Lower leg skin (tissue), 4 donors: ENCODE measurements at regions not wholly inside any gene's neighbourhood (a gene's known extent, or its start where the extent isn't known, plus 50 kb on each side); places are given as distances from the start of the nearest gene placed in this dataset.

Source experiments
- DNase-seq, 2 donors: peaks; one replicate each; pipeline ENCODE4 v3.0.0-alpha.2; 2019; ENCODE audit warnings: low spot score in 2 of 2
- H3K4me3 ChIP-seq: fragments of 200-600 bp; sonication (generic); 2 replicates; pipeline ENCODE4 v1.5.1; 2017; ENCODE audit warnings: mild to moderate bottlenecking, low read depth; ENCODE audit not compliant: poor library complexity, severe bottlenecking
- POLR2A ChIP-seq, 2 donors: fragments of 450-650 bp; IDR thresholded peaks; one replicate each; pipeline ENCODE4 v1.6.1; 2016 to 2017; ENCODE audit warnings: antibody characterized with exemption in 2 of 2, mild to moderate bottlenecking in 1 of 2, moderate library complexity in 1 of 2
- WGBS, 2 donors: methylation state at CpG; one replicate each; pipeline ENCODE4 v1.1.5; 2018; 5-methylcytosine and 5-hydroxymethylcytosine counted together
- intact Hi-C: fragments of 100-400 bp; cut with DNase I; formaldehyde crosslinking; loops from one replicate; pipeline ENCODE4 v1.15.0; 2023; ENCODE audit warnings: low total_unique reads
- TF ChIP-seq, protein P1 (sequence below), 3 donors: fragments of 450-650 bp; IDR thresholded peaks; one replicate each; pipeline ENCODE4 v1.5.1; 2016; ENCODE audit warnings: antibody characterized with exemption in 3 of 3, mild to moderate bottlenecking in 3 of 3, moderate library complexity in 2 of 3

DNA sequence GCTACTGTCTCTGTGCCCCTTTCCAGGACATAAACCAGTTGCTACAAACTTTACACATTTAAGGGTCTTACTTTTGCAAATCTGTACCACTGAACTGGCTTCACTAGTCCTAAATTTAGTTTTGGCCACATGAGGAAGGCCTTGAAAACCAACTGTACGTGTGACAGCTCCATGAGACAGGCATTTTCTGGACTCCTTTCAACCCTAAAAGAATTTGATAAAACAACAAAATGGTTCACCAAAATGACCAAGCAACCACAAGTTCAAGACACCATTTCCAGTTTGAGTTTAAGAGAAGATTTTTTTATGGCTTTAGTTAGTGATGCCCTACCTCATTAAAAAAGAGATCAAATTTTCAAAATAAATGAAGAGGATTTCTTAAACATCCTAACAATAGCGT lies 246.4 kb downstream of the ZNF674 start:
- WGBS, 2 donors = 71 to 89% methylated on average over 2 of the region's 2 CpGs
- DNase-seq = no peak
- H3K4me3 ChIP-seq = no peak overlapping the region
- intact Hi-C loops = no loop called here
- TF ChIP-seq, protein P1, sequence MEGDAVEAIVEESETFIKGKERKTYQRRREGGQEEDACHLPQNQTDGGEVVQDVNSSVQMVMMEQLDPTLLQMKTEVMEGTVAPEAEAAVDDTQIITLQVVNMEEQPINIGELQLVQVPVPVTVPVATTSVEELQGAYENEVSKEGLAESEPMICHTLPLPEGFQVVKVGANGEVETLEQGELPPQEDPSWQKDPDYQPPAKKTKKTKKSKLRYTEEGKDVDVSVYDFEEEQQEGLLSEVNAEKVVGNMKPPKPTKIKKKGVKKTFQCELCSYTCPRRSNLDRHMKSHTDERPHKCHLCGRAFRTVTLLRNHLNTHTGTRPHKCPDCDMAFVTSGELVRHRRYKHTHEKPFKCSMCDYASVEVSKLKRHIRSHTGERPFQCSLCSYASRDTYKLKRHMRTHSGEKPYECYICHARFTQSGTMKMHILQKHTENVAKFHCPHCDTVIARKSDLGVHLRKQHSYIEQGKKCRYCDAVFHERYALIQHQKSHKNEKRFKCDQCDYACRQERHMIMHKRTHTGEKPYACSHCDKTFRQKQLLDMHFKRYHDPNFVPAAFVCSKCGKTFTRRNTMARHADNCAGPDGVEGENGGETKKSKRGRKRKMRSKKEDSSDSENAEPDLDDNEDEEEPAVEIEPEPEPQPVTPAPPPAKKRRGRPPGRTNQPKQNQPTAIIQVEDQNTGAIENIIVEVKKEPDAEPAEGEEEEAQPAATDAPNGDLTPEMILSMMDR (IDR thresholded peaks at IDR 0.05) = no peak
- no peak for TF ChIP-seq POLR2A (IDR thresholded peaks at IDR 0.05)

DNA sequence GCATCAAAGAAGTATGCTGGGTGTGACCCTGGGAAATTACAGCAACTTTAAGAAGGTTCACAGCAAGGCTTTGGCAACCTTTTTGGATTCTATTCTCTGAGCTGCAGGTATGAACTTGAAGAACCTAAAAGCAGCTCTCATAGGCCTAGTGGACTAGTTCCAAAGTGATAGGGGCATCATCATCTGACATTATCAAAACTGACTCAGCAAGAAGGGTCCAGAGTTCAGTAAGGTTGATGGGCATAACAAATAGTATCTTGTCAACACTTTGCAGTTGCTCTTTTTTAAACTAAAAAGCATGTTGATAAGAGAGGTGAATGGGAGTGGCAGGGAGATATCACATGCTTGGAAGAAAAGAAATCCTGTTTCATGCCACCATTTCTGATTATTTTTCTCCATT lies 249.3 kb downstream of the ZNF674 start:
- intact Hi-C loops = no loop called here
- no peak overlapping the region for H3K4me3 ChIP-seq
- DNase-seq = no peak
- TF ChIP-seq, protein P1 (IDR thresholded peaks at IDR 0.05) = no peak
- TF ChIP-seq POLR2A (IDR thresholded peaks at IDR 0.05) = no peak

DNA sequence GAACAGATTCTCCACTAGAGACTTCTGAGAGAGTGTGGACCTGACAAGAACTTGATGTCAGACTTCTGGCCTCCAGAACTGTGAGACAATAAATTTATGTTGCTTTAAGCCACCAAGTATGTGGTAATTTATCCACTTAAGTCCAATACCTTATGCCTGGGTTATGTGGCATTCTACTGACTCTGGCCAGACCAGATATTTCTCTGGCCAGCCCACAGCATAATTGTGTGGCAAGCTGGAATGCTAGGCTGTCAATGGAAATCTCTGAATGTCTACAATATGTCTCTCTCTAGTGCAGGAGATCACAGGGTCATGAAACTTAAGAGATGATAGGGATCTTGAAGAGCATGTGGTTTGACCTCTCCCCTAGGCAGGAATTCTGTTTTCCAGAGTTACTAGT lies 251.0 kb downstream of the ZNF674 start:
- intact Hi-C loops = no loop called here
- DNase-seq = no peak
- no peak for TF ChIP-seq POLR2A (IDR thresholded peaks at IDR 0.05)

DNA sequence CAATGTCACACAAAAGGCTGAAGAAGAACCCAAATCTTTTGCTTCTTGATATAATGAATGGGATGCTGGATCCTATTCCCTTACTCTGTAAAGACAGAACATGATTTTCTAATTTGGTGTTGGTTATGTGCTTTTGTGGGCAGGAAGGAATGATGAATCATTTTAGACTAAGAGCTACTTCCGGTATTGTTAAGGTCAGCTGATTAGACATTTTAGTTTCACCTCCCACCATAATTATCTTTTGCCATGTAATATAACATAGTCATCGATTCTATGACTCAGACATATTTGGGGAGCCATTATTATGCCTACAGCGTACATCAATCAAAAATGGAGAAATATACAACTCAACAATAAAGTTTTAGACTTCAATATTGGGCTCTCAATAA lies 265.3 kb downstream of the ZNF674 start:
- WGBS, 2 donors = 47 to 52% methylated on average over 3 of the region's 3 CpGs

More for the DNA sequence above, 251.0 kb downstream of the ZNF674 start:
- no peak overlapping the region for H3K4me3 ChIP-seq

DNA sequence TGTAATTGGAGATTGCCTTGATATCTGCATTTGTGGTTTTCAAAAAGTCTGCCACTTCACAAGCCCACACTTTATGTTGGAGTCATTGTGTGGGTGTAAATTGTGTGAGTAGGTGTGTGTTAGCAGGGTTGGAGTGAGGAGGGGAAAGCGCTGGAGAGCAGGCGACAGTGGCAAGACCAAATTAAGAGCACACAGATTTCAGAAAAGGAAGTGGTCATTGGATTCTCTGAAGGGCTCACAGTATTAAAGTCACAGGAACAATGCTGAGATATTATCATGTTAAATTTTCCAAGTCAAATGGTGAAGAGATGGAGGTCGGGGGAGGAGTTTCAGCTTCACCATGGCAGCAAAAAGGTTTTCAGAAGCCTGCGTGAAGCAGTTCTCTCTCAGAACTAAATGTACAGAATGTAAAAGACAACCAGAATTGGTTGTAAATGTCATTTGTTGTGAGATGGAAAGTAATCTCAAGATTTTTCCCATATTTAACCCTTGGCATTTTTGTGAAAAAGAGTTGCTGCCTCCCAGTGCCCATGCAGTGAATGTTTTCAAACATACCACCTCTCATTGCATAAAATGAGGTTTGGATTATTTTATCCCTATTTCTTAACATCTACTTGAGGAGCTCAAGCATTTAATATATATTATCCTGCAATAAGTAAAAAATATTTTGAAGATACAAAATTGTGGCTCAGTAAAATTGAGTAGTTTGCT lies 265.9 kb downstream of the ZNF674 start:
- no peak for DNase-seq
- intact Hi-C loops = no loop called here
- TF ChIP-seq, protein P1 (IDR thresholded peaks at IDR 0.05) = no peak
- no peak for TF ChIP-seq POLR2A (IDR thresholded peaks at IDR 0.05)
- H3K4me3 ChIP-seq = no peak overlapping the region
- 55 to 57% methylated on average over 4 of the region's 4 CpGs for WGBS, 2 donors

More for the DNA sequence above, 265.3 kb downstream of the ZNF674 start:
- DNase-seq = no peak
- no peak for TF ChIP-seq POLR2A (IDR thresholded peaks at IDR 0.05)
- TF ChIP-seq, protein P1 (IDR thresholded peaks at IDR 0.05) = no peak
- H3K4me3 ChIP-seq = no peak overlapping the region
- intact Hi-C loops = no loop called here

DNA sequence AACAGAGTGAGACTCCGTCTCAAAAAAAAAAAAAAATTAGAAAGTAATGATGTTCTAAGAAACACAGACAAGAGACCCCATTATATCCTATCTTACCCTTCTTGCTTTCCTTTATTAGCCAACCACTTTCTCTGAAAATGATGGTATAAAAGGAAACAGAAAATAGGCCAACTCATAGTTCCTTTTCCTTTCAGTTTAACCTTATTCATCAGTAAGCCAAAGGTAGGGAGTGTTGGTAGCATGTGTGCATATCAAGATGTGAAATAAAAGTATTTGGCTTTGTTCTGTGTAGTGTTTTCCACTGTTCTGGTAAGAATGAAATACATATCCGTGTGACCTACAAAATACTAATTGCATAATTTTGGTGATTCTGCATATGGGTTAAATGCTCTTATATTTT lies 266.6 kb downstream of the ZNF674 start:
- DNase-seq = no peak
- no peak overlapping the region for H3K4me3 ChIP-seq
- intact Hi-C loops = no loop called here
- TF ChIP-seq, protein P1 (IDR thresholded peaks at IDR 0.05) = no peak
- no peak for TF ChIP-seq POLR2A (IDR thresholded peaks at IDR 0.05)
- 73 to 87% methylated on average over 2 of the region's 2 CpGs for WGBS, 2 donors
